ENCODE measurements at regions not wholly inside any gene's neighbourhood (a gene's known extent, or its start where the extent isn't known, plus 50 kb on each side); places are given as distances from the start of the nearest gene placed in this dataset.

DNA sequence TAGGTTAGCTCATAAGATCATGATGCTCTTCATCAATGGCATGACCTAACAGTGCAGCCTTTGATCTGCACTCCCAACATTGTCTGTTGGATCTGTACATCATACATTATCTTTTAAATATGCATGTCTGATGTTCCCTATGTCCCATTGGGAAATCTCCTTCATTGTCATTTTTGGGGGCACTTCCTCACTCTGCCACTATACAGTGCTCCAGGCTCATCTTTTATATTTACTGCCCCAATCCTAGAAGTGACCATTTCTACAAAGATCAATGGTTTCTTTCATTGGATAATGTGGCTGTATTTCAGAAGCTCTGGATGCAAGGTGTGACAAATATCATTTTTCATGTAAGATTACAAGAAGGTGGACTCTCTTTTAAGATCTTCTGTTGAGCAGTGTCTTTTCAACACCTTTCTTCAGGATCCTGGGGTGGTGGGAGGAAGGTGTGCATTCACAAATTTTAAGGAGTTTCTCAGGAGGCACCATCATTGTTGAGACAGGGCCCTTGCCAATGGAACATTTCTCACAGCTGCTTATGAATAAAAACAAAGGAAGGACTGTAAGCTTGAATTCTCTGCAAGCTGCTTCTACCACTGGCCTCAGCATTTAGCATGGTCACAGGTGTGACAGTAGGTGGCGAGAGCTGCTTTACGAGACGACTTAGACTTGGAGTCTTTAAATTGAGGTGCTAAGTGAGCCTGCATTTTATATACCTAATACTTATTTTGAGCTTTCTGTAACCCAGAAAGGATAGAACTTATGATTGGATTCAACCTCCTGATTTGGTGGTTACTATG lies 403.0 kb downstream of the LMO7 start:
- DNase-seq, result no peak

DNA sequence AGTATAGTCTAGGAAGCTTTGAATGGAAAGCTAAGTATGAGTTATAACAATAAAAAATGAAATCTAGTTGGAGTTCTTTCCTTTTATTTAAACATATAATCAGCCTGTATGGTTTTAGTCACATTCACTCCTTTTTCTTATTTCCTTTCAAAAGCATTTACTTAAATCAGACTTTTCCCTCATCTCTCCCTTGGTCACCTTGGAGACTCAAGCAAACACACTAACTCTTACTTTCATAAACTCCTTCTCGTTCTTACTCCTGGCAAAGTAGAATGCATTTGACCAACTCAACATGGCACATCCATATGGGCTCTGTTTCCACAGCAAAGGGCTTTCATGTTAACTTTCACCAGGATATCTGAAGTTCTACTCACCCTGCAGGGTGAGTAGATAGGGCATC lies 400.0 kb downstream of the LMO7 start:
- no peak for DNase-seq

DNA sequence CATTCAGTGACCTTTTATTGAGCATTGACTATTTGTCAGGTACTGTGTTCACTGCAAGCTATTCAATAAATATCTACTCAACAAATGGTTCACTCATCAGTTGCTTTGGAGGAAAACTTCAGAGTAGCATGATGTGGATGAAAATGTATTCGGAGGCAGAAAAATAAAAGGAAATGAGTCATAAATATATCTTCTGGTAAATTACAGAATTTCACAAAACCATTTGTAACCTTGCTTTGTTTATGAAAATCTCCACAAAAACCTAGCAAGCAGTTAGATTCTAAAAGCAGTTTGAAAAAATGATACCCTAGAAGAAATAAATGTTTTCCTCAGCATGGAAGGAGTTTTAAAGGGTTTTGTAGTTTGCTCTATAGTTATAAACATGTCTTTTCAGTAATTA lies 399.6 kb downstream of the LMO7 start:
- DNase-seq, result no peak

- DNase-seq, result no peak
These were observed 393.6 kb downstream of the LMO7 start for GRCh38 chr13:76029706-76030105.

GRCh38 chr13:76029088-76029487 lies 393.0 kb downstream of the LMO7 start:
- DNase-seq, result no peak

DNA sequence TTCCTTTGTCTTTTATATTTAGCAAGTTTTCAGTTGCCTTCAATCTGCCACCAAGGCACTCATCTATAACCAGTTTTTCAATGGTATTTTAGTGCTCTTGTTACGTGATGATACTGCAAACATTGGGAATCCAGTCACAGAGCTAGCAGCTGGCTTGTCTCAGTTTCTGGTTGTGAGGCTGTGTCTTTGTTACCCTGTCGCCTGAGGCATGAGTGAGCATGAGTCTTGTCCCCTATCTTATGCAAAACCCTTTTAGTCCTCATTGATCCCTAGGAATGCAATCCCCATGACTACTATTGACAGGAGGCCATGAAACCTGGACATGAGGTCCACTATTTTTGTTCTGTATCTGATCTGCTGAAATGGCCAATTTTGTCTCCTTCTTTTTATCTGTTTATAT lies 391.0 kb downstream of the LMO7 start:
- no peak for DNase-seq

GRCh38 chr13:76025392-76025791 lies 389.3 kb downstream of the LMO7 start:
- no peak for DNase-seq

DNA sequence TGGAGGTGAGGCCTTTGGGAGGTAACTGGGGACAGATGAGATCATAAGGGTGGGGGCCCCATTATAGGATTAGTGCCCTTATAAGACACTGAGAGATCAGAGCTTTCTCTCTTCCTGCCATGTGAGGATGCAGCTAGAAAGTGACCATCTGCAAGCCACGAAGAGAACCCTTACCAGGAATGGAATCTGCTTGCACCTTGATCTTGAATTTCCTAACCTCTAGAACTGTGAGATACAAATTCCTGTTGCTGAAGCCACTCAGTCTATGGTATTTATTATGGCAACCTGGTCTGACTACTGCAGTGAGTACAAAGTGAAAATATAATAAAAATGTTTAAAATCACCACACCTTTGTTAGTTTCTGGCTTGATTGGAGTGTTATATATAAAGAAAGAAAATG lies 388.0 kb downstream of the LMO7 start:
- no peak for DNase-seq

DNA sequence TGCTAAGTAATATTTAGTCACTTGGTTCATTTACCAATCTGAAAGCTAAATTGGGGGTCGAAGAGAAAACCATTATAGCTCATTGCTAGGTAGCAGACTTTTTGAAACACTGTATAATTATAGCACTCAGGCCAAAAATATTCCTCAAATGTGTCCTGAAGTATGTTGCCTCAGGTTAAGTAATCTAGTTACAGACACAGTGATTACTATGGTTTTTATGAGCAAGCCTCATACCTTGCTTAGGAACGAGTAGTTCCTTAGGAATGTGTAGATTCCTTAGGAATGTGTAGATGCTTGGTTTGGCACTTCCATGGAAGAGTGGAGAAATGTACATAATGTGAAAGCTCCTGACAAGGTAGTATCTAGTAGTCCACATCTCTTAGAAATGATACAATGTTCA lies 387.5 kb downstream of the LMO7 start:
- DNase-seq, result no peak

GRCh38 chr13:76020421-76020955 lies 384.4 kb downstream of the LMO7 start:
- no peak for DNase-seq

DNA sequence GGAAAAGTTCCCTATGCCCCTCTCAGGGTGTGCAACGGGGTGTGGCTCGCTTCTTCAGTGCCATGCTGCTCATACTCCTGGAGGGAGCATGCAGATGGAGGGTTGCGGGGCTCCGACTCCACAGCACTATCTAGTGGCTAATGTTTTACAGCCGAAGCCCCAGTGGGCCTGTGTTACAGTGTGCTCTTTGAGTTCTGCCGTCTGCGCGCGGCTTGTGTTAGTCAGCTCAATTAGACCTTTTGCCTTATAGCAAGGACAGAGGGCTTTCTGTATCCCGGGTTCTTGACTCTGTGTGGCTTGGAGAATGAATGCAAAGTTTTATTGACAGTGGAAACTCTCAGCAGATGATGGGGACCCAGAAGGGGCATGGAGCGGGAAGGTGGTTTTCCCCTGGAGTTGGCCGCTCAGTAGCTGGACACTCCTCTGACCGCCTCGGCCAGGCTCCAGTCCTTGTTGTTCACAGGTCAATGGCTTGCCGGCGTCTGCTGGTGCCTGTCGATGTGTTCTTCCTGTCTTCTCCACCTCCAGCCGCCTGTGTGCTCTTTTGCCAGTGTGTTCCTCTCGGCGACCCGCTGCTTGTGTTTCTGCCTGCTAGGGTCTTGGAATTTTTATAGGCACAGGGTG lies 383.4 kb downstream of the LMO7 start:
- DNase-seq, result no peak

- no peak for DNase-seq
These were observed 381.9 kb downstream of the LMO7 start for GRCh38 chr13:76017861-76018556.

- no peak for DNase-seq
These were observed 380.8 kb downstream of the LMO7 start for GRCh38 chr13:76016799-76017400.

DNA sequence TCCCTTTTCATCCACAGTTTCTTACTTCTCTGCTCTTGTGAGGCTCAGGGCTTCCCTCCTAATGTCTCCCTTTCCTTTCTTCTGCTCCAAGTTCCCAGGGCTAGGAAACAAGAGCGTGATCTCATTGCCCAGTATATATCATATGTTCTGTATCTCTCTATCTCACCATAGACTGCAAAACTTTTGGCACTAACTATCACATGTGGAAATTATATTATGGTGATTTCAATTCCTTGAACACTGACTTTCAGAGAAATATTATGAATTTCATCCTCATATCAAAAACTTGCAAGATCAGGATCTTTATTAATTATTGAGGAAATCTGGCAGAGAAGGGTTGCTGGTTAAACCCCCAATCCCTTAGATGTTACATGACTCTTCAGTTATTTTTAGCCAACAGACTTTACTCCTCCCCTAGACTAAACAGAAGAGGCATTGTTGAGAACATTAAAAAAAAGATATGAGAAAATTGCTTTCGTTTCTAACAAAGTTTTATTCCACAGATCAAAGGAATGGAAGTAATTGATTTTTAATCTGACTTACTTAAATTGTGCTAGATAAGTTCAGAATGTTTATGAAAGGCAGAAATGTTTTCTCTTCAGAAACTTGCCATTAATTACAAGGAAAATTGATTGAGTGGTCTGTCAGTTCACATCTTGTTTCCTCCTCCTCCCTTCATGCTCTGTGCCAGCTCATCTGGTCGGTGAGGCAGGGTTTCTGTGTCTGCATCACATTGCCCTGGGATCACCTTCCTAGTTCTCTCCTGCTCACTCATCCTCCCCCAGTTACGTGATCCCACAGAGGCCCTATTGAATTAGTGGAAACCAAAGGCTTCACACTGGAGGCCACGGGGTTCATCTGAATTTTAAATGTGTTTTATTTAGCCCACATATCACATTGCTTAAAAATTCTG lies 378.5 kb downstream of the LMO7 start:
- no peak for DNase-seq

DNA sequence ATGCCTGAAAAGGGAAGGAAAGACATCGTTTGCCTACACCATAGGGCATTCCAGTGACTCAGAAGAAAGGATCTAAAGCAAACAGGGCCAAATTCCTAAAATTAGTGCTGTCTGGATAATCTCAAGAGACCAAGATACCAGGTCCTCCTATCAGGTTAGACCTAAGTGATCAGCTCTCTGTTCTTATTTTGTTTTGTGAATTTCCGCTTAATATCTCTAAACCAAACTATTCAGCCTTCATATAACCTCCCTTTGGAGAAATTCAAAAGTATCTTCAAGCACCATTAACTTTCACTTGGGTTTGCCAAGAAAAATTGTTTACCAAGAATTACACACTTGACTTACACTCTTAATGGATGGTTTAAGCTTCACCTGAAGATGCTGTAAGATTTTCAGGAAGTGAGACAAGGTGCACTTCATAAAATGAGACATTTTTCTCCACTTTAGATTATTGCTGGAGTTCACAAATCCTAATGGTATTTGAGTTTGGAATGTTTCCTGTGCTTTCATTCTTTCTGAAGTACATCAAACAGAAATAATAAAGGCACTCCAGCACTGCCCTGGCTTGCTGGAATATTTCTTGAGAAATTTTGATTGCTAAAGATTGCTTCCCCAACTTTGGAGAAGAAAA lies 376.1 kb downstream of the LMO7 start:
- DNase-seq, result no peak

DNA sequence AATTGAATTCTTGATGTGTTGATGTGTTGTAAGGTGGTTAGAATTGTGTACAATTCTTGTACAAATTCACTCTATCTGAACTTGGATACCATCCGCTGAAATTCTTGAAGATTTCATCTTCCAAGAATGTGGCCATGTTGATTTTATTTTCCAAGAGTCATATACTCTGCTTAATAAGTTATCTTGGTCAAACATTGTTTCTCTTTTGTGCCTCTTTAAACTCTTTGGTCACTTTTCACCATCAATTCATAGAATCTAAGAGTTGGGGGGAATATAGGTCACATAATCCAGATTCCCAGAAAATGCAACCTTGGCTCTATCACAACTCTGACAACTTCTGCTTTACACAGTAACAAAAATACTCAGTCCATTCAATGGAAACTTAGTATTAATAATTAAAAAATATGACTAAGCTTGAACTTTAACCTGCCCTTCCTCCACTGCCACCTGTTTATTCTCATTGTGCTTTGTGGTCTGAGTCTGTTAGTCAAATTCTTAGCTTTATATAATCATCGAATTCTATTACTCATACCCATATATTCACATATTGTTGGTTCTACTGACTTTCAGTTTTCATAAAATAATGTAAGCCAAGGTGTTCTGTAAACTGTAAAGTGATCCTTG lies 373.2 kb downstream of the LMO7 start:
- no peak for DNase-seq

GRCh38 chr13:76004416-76004815 lies 368.3 kb downstream of the LMO7 start:
- DNase-seq, result no peak

DNA sequence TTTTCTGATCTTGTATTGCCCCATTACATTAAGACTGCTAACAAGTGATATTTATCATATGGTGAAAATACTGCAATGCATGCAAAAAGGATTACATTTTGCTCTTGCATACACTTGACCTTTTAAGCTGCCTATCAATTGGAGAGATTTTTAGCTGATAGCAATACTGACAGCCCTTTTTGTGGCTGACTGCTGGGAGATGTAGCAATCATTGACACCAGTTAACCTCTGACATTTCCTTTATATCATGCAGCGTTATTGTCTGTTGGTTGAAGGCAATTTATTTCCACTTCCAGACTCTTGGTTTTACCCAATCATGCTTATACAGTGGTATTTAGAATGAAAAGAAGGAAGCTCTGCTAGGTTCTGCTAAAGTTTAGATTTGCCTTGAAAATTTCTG lies 364.0 kb downstream of the LMO7 start:
- no peak for DNase-seq

DNA sequence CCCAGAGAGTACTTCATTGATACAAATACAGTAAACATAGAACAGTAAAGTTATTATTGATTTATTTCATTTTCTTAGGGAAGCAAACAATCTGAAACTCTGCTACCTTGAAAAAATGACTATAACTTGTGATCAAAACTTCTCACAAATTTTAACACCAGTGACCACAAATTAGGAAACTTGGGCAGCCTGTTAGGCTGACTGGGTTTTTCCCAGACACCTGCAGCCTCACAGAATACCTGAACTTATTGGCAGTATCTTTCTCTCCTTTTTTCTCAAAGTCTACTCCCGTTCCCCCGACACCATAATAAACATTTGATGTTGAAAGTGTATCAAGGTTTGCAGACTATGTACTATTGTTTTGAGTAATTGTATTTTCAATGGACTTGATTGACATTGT lies 360.5 kb downstream of the LMO7 start:
- no peak for DNase-seq

DNA sequence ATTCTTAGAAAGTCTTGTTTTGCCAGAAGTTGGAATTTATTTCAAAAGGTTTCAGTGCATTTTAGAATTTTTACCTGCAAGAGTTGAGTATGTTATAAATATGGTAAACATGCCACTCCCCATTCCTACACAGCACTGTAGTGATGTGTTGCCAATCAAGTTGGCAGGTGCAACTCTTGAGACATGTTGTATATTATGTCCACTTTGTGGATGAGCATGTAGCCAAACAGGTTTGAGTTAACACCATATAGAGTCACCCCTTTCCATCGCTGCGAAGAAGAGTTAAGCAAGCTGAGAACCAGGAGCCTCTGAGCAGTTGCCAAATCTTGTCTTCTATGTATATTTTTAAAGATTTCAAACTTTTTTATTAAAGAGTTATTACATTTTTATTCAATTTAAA lies 359.8 kb downstream of the LMO7 start:
- DNase-seq, result no peak

GRCh38 chr13:75993823-75994222 lies 357.7 kb downstream of the LMO7 start:
- DNase-seq, result no peak
